CD4-positive, alpha-beta T cell treated with Interleukin-21 for 1 hour (primary cell): ENCODE measurements at regions not wholly inside any gene's neighbourhood (a gene's known extent, or its start where the extent isn't known, plus 50 kb on each side); places are given as distances from the start of the nearest gene placed in this dataset.

Source experiments
- DNase-seq: peaks from one replicate; pipeline ENCODE4 v3.0.0-alpha.2; 2020

GRCh38 chrX:78213331-78213730 is 73.9 kb upstream of the TAF9B start:
- no peak for DNase-seq

DNA sequence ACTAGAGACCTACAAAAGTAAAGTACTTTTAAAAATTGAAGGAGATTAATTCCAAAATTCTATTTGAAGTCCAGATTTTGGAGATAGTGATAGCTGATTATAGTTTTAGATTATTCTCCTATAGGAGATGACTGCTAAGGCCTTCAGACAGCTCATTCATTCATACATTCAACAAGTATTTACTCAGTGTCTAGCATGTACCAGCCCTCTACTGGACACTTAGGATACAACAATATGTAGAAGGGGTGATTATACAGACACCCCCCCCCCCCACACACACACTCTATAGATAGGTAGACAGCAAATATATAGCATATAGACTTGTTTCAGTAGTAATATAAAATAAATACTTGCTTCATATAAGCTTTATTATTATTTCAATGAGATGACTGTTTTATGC is 60.4 kb upstream of the TAF9B start:
- peak; percentile 38 for DNase-seq
